ENCODE measurements at regions not wholly inside any gene's neighbourhood (a gene's known extent, or its start where the extent isn't known, plus 50 kb on each side); places are given as distances from the start of the nearest gene placed in this dataset.
A peak's percentile ranks its signal among the peaks of the same experiment; 100 is the strongest.

DNA sequence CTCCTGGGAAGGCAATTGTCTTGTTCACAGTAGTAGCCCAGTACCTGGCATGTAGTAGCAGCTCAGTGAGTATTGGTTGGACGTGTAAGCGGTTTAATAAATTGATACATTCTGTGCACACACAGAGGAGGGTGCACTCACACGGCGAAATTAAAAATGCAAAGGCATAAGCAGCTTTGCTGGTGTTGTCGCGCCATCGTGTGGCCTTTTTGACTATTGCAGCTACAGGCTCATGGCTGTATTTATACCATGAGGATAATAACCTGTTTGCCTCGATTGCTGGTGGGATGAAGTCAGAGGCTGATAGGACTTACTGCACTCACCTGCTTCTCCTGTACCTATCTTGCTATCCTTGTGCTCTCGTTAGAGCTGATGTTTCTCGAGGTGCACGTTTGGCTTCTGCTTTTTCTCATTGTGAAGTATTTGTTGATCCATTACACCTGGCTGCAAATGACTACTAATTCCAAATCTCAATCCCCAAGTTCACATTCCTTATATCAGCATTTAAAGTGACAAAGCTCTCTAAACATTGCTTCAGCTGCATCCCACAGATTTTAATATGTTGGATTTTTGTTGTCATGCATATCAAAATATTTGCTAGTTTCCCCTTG is 61.5 kb downstream of the TBXT start:
- Histone ChIP-seq H3K36me3 (no peaks in the 10 kb centered on the region), H3K27ac (replicated peaks) (no peak overlapping the region), H3K4me3 (no peak overlapping the region), H3K9me3 (replicated peaks) (peaks cover 14% of the 10 kb centered on the region), H3K4me1 (no peaks in the 10 kb centered on the region), H3K27me3 (ENCODE audit: low read depth) (peaks cover 55% of the 10 kb centered on the region)
- peak; percentile 74 for DNase-seq
- intact Hi-C loops (cut with micrococcal nuclease), result loop anchor here (2.0 kb wide), 1 partner anchor 221 kb away; no protein-coding TSS in a partner anchor
- TF ChIP-seq, protein P1, sequence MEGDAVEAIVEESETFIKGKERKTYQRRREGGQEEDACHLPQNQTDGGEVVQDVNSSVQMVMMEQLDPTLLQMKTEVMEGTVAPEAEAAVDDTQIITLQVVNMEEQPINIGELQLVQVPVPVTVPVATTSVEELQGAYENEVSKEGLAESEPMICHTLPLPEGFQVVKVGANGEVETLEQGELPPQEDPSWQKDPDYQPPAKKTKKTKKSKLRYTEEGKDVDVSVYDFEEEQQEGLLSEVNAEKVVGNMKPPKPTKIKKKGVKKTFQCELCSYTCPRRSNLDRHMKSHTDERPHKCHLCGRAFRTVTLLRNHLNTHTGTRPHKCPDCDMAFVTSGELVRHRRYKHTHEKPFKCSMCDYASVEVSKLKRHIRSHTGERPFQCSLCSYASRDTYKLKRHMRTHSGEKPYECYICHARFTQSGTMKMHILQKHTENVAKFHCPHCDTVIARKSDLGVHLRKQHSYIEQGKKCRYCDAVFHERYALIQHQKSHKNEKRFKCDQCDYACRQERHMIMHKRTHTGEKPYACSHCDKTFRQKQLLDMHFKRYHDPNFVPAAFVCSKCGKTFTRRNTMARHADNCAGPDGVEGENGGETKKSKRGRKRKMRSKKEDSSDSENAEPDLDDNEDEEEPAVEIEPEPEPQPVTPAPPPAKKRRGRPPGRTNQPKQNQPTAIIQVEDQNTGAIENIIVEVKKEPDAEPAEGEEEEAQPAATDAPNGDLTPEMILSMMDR (IDR thresholded peaks at IDR 0.05; ENCODE audit: borderline replicate concordance), result peak; percentile 92

DNA sequence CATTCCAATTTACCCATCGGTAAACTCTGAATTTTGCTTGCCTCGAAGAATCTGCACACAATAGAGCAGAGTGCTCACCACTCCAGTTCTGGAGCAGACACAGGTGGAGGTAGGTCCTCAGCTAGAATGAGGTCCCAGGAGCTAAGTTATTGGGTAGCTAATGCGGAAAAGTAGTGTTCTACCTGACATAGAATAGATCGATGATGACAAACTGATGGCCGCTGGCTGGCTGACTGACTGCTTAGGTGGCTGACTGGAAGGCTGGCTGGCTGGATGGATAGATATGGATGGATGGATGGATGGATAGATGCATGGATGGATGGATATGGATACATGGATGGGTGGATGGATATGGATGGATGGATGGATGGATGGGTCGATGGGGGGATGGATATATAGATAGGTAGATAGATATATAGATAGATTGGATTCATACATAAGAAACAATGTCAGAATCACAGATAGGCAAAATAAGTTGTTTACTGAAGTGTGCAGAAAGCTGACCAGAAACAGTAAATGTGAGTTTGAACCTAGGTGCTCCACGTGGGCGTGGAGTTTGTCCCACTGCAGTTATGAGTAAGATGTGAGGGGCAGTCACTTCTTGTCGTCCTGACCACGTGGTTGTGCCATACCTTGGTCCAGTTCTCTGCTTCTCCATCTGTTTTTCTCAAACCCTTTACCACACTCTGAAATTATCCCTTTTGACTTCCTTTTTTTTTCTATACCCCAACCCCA is 62.1 kb downstream of the TBXT start:
- DNase-seq, result no peak
- Histone ChIP-seq H3K27me3 (ENCODE audit: low read depth) (peaks cover 48% of the 10 kb centered on the region), H3K36me3 (no peaks in the 10 kb centered on the region), H3K9me3 (replicated peaks) (peaks cover 15% of the 10 kb centered on the region), H3K27ac (replicated peaks) (no peak overlapping the region), H3K4me1 (no peaks in the 10 kb centered on the region), H3K4me3 (no peak overlapping the region)
- TF ChIP-seq, protein P1 (IDR thresholded peaks at IDR 0.05; ENCODE audit: borderline replicate concordance), result no peak
- intact Hi-C loops (cut with micrococcal nuclease), result loop anchor here (2.0 kb wide), 1 partner anchor 221 kb away; no protein-coding TSS in a partner anchor

DNA sequence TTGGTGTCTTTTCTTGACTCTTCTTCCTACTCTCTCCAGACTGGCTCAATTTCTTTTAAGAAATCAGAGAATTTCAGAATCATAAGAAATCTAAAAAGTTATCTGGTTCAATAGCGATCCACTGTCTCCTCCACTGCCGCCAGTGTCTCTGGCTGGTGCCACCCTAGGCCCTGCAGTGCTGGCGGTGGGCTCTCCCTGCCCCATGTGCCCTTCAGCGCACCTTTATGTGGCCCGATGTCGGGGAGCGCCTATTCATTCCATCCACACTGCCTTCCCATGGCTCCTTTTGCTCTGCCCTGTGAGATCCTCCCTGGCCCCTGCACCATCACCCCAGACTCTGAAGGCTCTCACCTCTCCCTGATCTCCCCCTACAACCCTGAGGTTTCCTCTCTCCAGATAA is 62.8 kb downstream of the TBXT start:
- peaks cover 15% of the 10 kb centered on the region for H3K9me3 ChIP-seq (replicated peaks)
- DNase-seq, result no peak
- H3K27me3 ChIP-seq (ENCODE audit: low read depth), result peaks cover 47% of the 10 kb centered on the region
- TF ChIP-seq, protein P1 (IDR thresholded peaks at IDR 0.05; ENCODE audit: borderline replicate concordance), result no peak
- H3K4me3 ChIP-seq, result no peak overlapping the region
- no peaks in the 10 kb centered on the region for H3K4me1 ChIP-seq
- no peak overlapping the region for H3K27ac ChIP-seq (replicated peaks)
- H3K36me3 ChIP-seq, result no peaks in the 10 kb centered on the region
- intact Hi-C loops (cut with micrococcal nuclease), result no loop called here

DNA sequence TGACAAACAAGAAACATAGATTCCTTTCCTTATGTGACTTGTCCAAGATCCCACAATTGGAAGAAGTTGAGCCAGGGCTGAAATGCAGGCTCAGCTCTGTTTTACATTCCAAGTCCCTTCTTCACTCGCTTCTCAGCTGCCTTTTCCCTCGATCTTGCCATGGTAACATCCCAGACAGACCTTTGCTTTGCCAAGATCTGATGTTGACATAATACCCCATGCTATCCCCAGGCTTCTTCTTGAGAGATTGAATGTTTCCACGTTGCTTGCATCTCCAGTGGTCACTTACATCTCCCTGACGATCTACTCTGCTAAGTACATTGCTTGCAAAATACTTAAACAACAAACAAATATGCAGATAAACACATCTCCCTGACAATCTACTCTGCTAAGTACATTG is 63.5 kb downstream of the TBXT start:
- no peaks in the 10 kb centered on the region for H3K4me1 ChIP-seq
- DNase-seq, result no peak
- intact Hi-C loops (cut with micrococcal nuclease), result no loop called here
- no peak overlapping the region for H3K4me3 ChIP-seq
- H3K27ac ChIP-seq (replicated peaks), result no peak overlapping the region
- H3K9me3 ChIP-seq (replicated peaks), result peaks cover 15% of the 10 kb centered on the region
- TF ChIP-seq, protein P1 (IDR thresholded peaks at IDR 0.05; ENCODE audit: borderline replicate concordance), result no peak
- peaks cover 47% of the 10 kb centered on the region for H3K27me3 ChIP-seq (ENCODE audit: low read depth)
- H3K36me3 ChIP-seq, result no peaks in the 10 kb centered on the region

DNA sequence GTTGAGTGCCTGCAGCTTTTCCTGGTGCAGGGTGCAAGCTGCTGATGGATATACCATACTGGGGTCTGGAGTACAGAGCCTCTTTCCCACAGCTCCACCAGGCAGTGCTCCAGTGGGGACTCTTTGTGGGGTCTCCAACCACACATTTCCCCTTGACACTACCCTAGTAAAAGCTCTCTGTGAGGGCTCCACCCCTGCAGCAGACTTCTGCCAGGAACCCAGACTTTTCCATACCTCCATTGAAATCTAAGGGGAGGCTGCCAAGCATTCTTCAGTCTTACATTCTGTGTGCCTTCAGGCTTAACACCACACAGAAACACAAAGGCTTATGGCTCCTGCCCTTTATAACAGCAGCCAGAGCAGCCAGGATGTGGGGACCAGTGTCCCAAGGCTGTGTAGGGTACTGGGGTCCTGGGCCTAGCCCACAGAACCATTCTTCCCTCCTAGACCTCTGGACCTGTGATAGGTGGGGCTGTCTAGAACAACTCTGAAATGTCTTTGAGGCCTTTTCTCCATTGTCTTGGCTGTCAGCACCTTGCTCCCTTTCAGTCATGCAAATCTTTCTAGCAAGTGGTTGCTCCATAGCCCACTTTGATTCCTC is 65.7 kb downstream of the TBXT start:
- peaks cover 15% of the 10 kb centered on the region for H3K9me3 ChIP-seq (replicated peaks)
- H3K27ac ChIP-seq (replicated peaks), result no peak overlapping the region
- DNase-seq, result no peak
- no peaks in the 10 kb centered on the region for H3K36me3 ChIP-seq
- H3K4me1 ChIP-seq, result peaks cover 4% of the 10 kb centered on the region
- peaks cover 53% of the 10 kb centered on the region for H3K27me3 ChIP-seq (ENCODE audit: low read depth)
- intact Hi-C loops (cut with micrococcal nuclease), result no loop called here
- TF ChIP-seq, protein P1 (IDR thresholded peaks at IDR 0.05; ENCODE audit: borderline replicate concordance), result no peak
- H3K4me3 ChIP-seq, result no peak overlapping the region

All from left ventricle myocardium inferior (tissue), 1 donor.